Osteoblast (primary cell): ENCODE measurements at regions not wholly inside any gene's neighbourhood (a gene's known extent, or its start where the extent isn't known, plus 50 kb on each side); places are given as distances from the start of the nearest gene placed in this dataset.

Source experiments
- DNase-seq: peaks from one replicate; pipeline ENCODE4 v3.0.0; 2011; ENCODE audit warnings: low spot score, mixed read lengths; ENCODE audit not compliant: insufficient read length; ENCODE audit errors: missing footprints
- H2AFZ ChIP-seq: 2 replicates; pipeline ENCODE4 v1.6.0; 2011; ENCODE audit warnings: mild to moderate bottlenecking, low read length
- H3K27ac ChIP-seq: 2 replicates; pipeline ENCODE4 v1.5.1; 2011; ENCODE audit warnings: mild to moderate bottlenecking, low read depth, low read length, moderate library complexity
- H3K27me3 ChIP-seq: 2 replicates; pipeline ENCODE4 v1.6.0; 2012; ENCODE audit warnings: mild to moderate bottlenecking, control low read depth, inconsistent platforms, low read length, moderate library complexity; ENCODE audit not compliant: insufficient read depth
- H3K36me3 ChIP-seq: 2 replicates; pipeline ENCODE4 v1.5.1; 2011; ENCODE audit warnings: mild to moderate bottlenecking, low read length, control low read depth, moderate library complexity; ENCODE audit not compliant: insufficient read depth
- H3K4me1 ChIP-seq: 2 replicates; pipeline ENCODE4 v1.5.1; 2011; ENCODE audit warnings: mild to moderate bottlenecking, low read length, control low read depth, moderate library complexity; ENCODE audit not compliant: insufficient read depth
- H3K4me2 ChIP-seq: 2 replicates; pipeline ENCODE4 v1.6.0; 2011; ENCODE audit warnings: mild to moderate bottlenecking, low read length; ENCODE audit not compliant: insufficient read depth
- H3K4me3 ChIP-seq: fragments of 200-600 bp; sonication (generic); 3 replicates; pipeline ENCODE4 v1.5.1; 2012; ENCODE audit warnings: mild to moderate bottlenecking, low read length, inconsistent platforms; ENCODE audit not compliant: insufficient read depth
- H3K79me2 ChIP-seq: 2 replicates; pipeline ENCODE4 v1.6.0; 2012; ENCODE audit warnings: mild to moderate bottlenecking, low read length, control low read depth, inconsistent platforms; ENCODE audit not compliant: insufficient read depth
- H3K9me3 ChIP-seq: 2 replicates; pipeline ENCODE4 v1.5.1; 2011; ENCODE audit warnings: low read depth, low read length, control low read depth
- H4K20me1 ChIP-seq: 2 replicates; pipeline ENCODE4 v1.6.0; 2012; ENCODE audit warnings: mild to moderate bottlenecking, low read length, control low read depth; ENCODE audit not compliant: insufficient read depth
- CTCF ChIP-seq: IDR thresholded peaks from 2 replicates; pipeline ENCODE4 v1.5.1; 2011; ENCODE audit warnings: mild to moderate bottlenecking, low read depth, low read length, moderate library complexity; ENCODE audit errors: extremely low read depth

- DNase-seq: no peak
- Histone ChIP-seq H3K27me3 (no peaks in the 10 kb centered on the region), H3K36me3 (no peaks in the 10 kb centered on the region), H3K4me3 (no peak overlapping the region), H3K9me3 (no peaks in the 10 kb centered on the region), H3K27ac (no peak overlapping the region), H3K4me1 (no peaks in the 10 kb centered on the region), H3K79me2 (no peaks in the 10 kb centered on the region), H4K20me1 (no peaks in the 10 kb centered on the region), H2AFZ (no peak overlapping the region), H3K4me2 (no peak overlapping the region)
- TF ChIP-seq CTCF: no peak
These were observed 566.1 kb downstream of the KCTD8 start for GRCh38 chr4:43882470-43882869.

GRCh38 chr4:43886196-43886595 is 562.4 kb downstream of the KCTD8 start:
- no peaks in the 10 kb centered on the region for H3K79me2 ChIP-seq

GRCh38 chr4:43898836-43899235 is 549.8 kb downstream of the KCTD8 start:
- no peaks in the 10 kb centered on the region for H3K79me2 ChIP-seq
- no peaks in the 10 kb centered on the region for H4K20me1 ChIP-seq
- H3K36me3 ChIP-seq: no peaks in the 10 kb centered on the region
- no peak overlapping the region for H3K27ac ChIP-seq
- TF ChIP-seq CTCF: no peak
- H3K4me1 ChIP-seq: no peaks in the 10 kb centered on the region
- H3K9me3 ChIP-seq: no peaks in the 10 kb centered on the region
- H3K4me2 ChIP-seq: no peak overlapping the region
- no peak overlapping the region for H3K4me3 ChIP-seq
- no peak overlapping the region for H2AFZ ChIP-seq
- no peak for DNase-seq
- no peaks in the 10 kb centered on the region for H3K27me3 ChIP-seq

More at GRCh38 chr4:43886196-43886595, 562.4 kb downstream of the KCTD8 start:
- Histone ChIP-seq H3K4me2 (no peak overlapping the region), H2AFZ (no peak overlapping the region), H3K4me1 (no peaks in the 10 kb centered on the region), H3K36me3 (no peaks in the 10 kb centered on the region), H3K27me3 (no peaks in the 10 kb centered on the region), H4K20me1 (no peaks in the 10 kb centered on the region), H3K9me3 (no peaks in the 10 kb centered on the region), H3K4me3 (no peak overlapping the region), H3K27ac (no peak overlapping the region)
- no peak for DNase-seq
- TF ChIP-seq CTCF: no peak

GRCh38 chr4:43903456-43903855 is 545.2 kb downstream of the KCTD8 start:
- no peaks in the 10 kb centered on the region for H3K36me3 ChIP-seq
- no peaks in the 10 kb centered on the region for H4K20me1 ChIP-seq
- H3K27ac ChIP-seq: no peak overlapping the region
- no peaks in the 10 kb centered on the region for H3K4me1 ChIP-seq
- H3K4me3 ChIP-seq: no peak overlapping the region
- H3K79me2 ChIP-seq: no peaks in the 10 kb centered on the region
- no peaks in the 10 kb centered on the region for H3K9me3 ChIP-seq
- no peak for DNase-seq
- H3K27me3 ChIP-seq: no peaks in the 10 kb centered on the region
- no peak overlapping the region for H3K4me2 ChIP-seq
- no peak overlapping the region for H2AFZ ChIP-seq
- no peak for TF ChIP-seq CTCF
